ENCODE measurements at regions not wholly inside any gene's neighbourhood (a gene's known extent, or its start where the extent isn't known, plus 50 kb on each side); places are given as distances from the start of the nearest gene placed in this dataset.
"Not testable (repeated sequence)": the region's sequence is repeated elsewhere in the genome, so short reads cannot be mapped to it uniquely, and the experiment has no call there.

DNA sequence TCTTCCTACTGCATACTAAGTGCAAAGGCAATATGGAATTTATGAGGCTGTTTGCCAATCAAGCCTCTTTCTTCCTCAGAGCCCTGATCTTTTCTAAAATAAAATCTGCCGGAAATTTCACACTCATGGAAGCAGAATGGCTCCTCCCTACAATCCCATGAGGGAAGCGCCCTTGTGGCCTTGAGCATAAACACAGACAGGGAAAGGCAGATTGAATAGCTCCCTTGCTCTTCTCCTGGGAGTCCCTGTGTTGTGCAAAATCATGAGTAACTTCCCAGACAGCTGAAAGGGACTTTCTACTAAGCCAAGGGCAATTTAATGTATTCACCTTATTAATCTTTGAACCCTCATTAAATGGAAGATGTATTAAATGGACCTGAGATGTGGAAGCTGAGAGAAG is 226.1 kb upstream of the PIK3R1 start:
- FAIRE-seq (no peak), DNase-seq (ENCODE audit: low spot score) (no peak)

DNA sequence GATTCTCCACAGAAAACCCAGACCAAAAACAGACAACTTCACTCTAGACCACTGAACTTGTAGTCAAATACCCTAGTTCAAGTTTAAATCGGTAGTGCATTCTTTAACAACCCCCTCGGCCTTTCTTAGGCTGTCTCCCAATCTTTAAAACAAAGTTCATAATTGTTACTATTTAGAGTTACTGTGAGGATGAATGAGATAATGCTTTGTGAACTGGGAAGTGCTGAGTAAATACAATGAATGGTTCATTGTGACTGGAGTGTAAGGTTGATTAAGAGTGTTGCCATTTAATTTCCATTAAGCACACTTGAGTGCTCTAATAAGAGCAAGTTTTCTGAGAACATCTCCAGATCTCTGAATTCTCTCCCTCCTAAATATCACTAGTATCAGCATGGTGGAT is 228.8 kb upstream of the PIK3R1 start:
- FAIRE-seq, result no peak
- no peak for DNase-seq (ENCODE audit: low spot score)

DNA sequence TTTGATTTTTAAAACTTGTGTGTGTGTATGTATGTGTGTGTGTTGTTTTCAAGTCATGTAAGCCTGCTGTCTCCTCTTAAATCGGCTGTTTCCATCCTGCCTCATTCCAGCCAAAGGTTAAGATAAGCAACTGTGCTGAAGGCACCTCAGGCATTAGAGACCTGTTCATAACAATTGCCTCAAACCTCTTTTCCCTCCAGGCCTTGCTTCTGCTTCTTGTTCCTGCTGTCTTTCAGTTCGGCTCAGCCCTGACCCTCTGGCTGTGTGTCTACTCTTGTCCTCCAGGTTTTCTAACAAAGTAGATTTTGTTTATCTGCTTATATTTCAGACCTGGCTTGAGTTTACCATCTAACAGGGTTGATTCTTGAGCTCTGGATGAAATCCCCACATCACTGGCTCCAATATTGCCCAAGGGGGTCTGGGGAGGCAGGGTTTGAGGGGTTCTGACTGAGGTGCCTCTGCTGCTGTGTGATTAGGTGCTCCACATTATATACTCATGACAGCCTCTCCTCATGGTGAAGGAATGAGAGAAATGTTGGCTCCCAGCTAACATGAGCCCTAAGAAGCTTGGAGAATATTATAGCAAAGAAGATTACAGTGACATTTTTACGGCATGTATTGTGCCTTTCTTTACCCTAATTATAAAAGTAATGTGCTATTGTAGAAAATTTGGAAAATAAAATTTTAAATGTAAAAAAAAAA is 229.7 kb upstream of the PIK3R1 start:
- DNase-seq (ENCODE audit: low spot score) (no peak), FAIRE-seq (no peak)

DNA sequence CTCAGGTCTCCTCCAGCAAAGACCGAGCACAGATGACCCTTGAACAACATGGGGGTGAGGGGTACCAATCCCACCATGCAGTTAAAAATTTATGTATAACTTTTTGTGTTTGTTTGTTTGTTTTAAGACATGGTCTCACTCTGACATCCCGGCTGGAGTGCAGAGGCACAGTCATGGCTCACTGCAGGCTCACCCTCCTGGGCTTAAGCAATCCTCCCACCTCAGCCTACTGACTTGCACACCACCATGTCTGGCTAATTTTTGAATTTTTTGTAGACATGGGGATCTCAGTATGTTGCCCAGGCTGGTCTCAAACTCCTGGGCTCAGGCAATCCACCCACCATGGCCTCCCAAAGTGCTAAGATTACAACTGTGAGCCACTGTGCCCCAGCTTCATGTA is 231.0 kb upstream of the PIK3R1 start:
- FAIRE-seq, result no peak

DNA sequence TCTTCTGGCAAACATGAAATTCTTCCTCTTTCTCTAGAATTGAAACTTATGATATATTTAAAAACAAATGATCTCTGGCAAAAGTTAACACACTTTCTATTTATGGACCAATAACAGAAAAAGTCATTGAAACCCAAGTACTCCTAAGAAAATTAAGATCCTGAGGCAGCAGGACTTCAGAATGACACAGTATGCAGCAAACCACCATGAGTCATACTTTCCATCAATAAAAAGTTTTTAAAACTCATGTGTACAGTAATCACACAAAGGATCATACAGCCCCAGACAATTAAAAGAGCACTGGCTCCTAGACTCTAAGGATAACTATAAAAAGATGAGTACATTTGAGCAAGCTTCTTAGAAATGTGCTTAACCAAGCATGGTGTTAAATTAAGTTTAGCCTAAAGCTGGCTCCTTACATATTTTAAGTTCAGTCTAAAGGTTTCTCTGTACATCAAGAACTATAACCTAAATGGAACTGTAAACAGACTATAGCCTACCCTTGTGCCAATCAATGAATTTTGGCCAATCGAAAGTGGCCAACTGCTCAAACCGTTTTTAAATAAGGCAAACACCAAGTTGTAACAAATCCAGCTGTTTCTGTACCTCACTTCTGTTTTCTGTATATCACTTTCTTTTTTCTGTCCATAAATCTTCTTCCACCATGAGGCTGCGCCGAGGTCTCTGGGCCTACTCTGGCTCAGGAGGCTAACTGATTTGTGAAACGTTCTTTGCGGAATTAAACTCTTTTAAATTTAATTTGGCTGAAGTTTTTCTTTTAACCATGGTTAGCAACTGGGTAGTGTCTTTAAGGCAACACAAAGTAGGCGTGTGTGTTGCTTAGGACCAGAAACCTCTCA is 232.1 kb upstream of the PIK3R1 start:
- DNase-seq (ENCODE audit: low spot score), result no peak

More for the DNA sequence above, 231.0 kb upstream of the PIK3R1 start:
- DNase-seq (ENCODE audit: low spot score), result no peak

DNA sequence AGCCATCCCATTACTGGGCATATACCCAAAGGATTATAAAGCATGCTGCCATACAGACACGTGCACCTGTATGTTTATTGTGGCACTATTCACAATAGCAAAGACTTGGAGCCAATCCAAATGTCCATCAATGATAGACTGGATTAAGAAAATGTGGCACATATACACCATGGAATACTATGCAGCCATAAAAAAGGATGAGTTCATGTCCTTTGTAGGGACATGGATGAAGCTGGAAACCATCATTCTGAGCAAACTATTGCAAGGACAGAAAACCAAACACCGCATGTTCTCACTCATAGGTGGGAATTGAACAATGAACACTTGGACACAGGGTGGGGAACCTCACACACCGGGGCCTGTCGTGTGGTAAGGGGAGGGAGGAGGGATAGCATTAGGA is 233.4 kb upstream of the PIK3R1 start:
- FAIRE-seq; DNase-seq (ENCODE audit: low spot score): not testable (repeated sequence)

More for the DNA sequence above, 232.1 kb upstream of the PIK3R1 start:
- no peak for FAIRE-seq

DNA sequence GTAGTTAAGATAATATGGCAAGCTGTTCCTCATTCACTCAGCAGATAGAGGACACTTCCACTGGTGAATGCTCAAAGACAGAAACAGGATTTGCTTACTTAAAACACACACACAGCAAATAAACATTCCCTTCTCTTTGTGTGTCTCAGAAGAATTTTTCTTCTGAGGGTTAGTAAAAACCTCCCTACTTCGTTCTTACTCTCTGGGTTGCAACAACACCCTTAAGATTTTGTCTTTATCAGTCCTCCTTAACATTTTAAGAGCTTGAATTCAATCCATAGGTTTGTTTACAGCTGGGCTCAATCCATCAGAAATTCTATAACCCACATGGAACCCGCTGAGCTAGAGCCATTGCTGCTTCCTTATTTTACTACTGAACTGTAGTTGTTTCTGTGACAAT is 237.4 kb upstream of the PIK3R1 start:
- no peak for FAIRE-seq
- DNase-seq (ENCODE audit: low spot score), result no peak

DNA sequence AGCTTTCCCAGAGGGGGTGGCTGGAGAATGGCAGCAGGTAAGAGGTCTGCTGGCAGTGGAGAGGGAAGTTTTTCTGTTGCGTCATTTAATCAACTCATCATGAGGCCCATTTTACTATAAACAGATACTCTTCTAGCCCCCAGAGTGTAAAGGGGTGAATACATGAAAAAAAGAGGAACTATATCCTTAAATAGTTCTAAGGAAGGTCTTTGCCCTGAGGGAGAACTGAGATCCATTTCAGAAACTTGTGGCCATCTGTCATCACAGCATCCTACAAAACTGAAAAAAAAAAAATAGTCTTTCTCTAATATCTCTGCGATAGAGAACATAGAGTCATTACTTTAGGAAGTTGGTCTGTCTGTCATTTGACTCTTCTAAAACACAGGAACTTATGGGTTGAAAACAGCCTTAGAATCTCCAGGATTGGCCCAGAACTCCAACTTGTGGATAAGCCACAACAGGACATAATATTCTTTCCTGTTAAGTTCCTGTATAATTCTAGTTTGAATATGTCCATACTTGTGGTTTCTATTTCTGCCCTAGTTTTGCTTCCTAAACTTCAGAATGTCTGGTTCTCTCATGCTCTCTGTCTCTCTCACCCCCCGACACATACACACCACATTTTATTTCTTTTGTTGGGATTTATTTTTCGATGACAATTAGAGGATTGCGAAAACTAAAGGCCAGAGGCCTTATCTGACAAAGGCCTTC is 238.5 kb upstream of the PIK3R1 start:
- FAIRE-seq (no peak), DNase-seq (ENCODE audit: low spot score) (no peak)

DNA sequence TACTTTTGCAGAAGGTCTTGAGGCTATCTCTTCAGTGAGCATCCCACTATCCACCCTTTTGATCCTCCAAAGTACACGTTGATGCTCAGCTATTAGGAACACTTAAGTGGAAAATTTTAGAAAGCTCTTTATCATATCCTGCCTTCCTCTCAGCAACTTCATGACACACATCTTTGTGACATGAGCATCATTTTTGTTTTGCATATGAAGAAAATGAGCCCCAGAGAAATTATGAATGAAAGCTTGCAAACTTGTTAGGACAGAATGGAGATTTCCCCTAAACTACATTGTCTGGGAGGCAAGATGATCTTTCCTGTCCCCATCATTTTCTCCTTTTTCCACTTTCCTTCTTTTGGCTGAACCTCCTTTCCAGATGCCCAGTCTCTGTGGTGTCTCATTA is 239.4 kb upstream of the PIK3R1 start:
- FAIRE-seq (no peak), DNase-seq (ENCODE audit: low spot score) (no peak)

DNA sequence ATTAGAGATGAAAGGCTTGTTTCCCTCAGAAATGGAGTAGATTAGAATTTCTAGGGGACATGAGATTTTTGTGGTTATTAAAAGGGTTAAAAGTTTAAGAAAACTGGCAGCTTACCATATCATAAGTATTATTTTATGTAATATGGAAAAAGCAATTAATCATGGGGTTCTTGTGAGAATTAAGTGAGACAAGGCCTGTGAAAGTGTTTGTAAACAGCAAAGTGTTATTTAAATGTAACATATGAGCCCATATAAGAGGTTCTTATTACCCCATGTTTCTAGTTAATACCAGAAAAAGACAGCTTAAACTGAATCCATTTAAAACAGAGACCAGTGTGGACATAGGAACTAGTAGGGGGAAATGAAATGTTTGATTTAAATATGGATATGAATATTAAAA is 241.1 kb upstream of the PIK3R1 start:
- FAIRE-seq (no peak), DNase-seq (ENCODE audit: low spot score) (no peak)

DNA sequence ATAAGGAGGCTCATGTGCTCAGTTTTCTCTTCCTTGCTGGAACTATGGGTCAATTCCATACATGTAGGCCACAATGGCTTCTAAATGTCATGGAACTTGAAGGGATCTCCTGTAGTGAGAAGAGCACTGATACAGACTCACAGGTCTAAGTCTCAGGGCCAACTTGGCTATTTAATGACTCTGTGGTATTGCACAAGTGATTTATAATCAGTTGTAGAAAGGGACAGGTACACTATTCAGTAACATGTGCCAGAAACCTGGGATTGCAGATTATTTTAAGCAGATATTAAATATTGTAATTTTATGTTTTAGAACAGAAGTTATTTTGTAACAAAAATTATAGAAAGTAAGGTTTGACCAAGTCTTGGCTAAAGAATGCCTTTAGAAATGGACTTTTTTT is 241.5 kb upstream of the PIK3R1 start:
- no peak for FAIRE-seq
- no peak for DNase-seq (ENCODE audit: low spot score)

DNA sequence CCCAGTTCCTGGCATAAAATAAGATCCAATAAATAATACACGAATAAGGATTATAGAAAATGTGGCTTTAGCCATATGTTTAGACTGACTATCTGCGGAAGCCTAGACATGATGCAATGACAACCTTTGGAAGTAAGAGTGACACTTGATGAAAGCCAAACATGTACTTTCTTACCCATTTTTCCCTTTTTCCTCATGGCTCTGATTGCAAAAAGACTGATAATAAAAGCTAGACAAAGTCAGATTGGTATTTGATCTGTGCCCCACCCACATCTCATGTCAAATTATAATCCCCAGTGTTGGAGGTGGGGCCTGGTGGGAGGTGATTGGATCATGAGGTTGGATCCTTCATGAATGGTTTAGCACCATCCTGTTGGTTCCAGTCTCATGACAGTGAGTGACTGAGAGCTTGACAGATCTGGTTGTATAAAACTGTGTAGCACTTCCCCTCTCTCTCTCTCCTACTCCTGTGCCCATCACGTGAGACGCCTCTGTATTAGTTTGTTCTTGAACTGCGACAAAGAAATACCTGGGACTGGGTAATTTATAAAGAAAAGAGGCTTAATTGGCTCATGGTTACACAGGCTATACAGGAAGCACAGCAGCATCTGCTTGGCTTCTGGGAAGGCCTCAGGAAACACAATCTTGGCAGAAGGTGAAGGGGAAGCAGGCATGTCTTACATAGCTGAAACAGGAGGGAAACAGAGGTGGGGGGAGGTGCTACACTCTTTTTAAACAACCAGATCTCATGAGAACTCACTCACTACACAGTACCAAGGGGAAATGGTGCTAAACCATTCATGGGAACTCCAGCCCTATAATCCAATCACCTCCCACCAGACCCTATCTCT is 243.4 kb upstream of the PIK3R1 start:
- no peak for FAIRE-seq
- no peak for DNase-seq (ENCODE audit: low spot score)

DNA sequence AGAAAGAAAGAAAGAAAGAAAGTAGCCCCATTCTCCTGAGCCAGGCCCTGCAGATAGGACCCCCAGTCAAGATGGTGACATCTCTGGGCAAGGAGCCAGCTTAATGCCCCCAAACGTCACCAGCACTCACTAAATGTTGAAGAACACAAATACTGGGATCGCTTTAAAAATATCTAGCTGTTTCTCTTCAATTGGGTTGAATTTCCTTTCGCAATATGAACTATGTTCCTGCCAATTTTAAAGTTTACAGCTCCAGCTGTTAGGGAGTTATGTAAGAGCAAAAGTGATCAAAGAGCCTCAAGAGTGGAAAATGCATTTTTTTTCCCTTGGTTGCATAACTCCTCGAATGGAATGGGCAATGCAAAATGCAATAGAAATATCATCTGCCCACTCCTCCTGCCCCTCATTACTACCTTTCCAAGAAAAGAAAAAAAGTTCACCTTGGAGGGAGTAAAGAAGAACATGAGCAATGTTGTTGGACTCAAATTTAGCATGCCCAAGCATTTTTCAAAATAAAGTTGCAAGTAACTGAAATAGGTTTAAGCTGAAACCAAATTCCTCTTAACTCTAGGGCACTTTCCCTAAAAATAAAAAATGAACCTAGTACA is 244.2 kb upstream of the PIK3R1 start:
- DNase-seq (ENCODE audit: low spot score) (no peak), FAIRE-seq (no peak)

DNA sequence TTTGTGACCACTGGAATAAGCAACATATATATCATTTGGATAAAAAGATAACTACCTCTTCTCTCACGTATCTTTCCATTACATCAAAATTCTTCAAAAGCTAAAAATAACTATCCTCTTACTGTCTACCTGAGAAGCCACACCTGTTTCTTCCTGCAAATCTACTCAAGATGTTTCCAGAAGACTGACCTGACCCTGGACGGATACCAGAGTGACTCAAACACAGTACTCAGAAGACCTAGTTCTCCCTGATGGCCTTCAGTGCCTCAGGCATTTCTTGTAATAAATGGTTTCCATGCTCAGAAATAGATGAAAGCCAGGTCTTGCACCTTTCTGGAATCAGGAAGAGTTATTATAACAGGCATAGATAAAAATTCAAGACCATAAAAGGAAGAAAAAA is 245.9 kb upstream of the PIK3R1 start:
- FAIRE-seq, result no peak
- no peak for DNase-seq (ENCODE audit: low spot score)

DNA sequence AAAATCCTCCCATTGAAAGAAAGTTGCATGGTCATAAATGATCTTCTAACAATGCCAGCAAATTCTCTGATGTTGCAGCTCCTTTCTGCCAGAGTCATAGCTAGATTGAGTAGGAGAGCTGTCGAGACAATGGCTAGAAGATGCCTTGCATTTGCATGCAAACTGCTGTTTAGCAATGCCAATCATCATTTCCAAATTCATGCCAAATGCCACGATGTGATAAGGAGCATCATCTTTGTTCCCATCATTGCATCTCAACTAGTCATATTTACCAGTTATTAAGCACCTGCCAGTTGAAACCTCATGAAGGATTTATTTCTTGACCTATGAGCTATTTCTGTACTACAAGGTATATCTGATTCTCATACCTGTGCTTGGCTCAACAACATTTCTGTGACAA is 246.4 kb upstream of the PIK3R1 start:
- FAIRE-seq (no peak), DNase-seq (ENCODE audit: low spot score) (no peak)

DNA sequence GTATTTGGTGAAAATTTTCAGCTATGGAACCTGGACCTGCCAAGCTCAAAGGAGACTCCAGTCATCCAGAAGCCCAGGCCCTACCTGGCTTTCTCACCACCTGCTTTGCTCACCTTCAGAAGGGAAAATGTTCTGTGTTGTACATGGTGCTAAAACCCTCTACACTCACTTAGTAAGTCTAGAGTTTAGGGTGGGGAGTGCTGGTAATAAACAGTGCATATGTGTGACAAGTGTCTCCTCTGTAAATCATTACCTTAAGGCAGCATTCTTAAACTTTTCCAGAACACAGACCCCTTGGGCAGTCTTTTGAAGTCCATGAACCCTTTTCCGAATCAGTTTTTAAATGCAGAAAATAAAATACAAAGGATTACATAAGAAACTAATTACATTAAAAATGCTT is 248.8 kb upstream of the PIK3R1 start:
- DNase-seq (ENCODE audit: low spot score), result no peak
- no peak for FAIRE-seq

DNA sequence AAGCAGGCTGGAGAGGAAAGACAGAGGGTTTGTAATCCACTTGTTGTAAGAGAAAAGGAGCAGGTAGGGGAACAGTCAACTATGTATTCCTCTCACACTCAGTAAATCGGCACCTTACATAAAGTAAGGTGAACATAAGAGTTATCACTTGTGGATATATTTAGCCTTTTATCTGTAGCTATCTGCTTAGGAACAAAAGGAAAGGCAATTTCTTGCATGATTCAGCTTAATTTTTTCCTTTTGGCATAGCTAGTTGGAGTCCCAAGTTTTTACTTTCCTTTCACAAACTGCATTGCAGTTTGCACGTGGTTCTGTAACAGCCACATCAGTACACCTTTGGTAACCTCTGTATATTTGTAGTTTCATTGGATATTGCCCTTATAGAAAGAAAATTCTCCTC is 250.9 kb upstream of the PIK3R1 start:
- DNase-seq (ENCODE audit: low spot score) (no peak), FAIRE-seq (no peak)

DNA sequence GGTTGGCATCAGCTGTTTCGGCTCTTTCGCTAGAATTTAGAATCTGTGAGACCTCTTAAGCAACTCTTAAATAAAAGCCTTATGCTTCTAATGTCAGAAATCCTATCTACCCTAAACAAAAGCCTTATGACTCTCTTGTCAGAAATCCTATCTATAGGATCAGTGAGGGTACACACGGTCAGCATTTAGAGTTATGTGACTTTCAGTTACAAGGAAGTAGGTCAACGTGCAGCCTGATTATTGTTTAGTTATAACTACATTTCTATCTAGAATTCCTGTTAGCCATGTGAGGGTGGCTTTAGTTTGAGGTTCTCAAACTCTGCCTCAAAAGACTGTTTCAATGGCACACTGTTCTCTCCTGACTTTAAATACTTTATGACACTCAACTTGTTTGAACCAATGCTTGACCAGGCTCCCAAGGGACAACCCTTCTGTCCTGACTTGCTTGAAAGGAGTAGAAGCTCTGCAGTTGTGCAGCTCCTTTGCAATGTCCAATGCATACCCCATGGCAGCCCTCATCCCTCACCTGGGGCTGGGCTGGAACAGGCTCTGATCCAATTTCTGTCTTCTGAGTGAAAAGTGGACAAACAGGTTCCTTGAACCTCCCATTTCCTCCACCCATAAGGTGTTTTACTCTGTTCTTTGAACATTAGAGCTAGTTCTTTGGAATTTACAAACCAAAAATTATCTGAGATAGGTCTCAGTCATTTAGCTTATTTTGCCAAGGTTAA is 251.6 kb upstream of the PIK3R1 start:
- FAIRE-seq, result no peak
- DNase-seq (ENCODE audit: low spot score), result no peak

DNA sequence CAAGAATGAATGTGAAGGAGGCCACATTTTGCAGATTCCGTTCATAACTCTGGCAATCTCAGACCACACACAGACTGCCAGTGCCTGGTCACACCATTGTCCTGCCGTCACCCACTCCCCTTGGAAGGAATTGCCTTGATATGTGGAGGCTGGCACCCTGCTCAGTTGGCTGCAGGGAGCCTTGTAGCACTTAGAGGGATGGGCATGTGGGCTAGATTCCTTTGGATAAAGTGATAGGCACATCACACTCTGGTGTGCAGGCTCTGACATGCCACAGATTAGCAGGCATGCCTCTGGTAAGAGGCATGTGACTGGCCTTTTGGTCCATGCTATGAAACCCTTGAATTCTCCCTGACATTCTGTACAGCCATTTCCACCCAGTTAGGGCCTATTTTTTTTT is 254.6 kb upstream of the PIK3R1 start:
- FAIRE-seq (no peak), DNase-seq (ENCODE audit: low spot score) (no peak)

DNA sequence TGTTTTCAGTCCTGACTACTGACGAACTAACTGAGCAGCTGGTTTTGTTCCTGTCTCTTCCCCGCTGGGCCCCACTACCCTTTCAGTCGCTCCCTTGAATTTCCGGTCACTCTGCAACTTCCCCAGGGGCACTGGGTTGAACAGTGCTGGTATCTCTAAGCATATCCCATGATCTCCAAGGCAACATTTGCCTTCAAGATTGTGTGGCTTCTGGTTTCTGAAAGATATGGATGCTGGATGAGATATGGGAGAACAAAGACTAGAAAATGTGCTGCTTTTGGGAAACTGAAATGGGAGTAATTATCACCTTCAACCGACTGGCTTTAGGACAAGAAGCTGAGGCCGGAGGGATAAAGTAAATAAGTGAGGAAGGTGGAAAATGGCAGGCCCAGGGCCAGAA is 258.2 kb upstream of the PIK3R1 start:
- FAIRE-seq (no peak), DNase-seq (ENCODE audit: low spot score) (no peak)
